ENCODE measurements at regions not wholly inside any gene's neighbourhood (a gene's known extent, or its start where the extent isn't known, plus 50 kb on each side); places are given as distances from the start of the nearest gene placed in this dataset.

GRCh38 chr12:66879409-66879808, 200.5 kb upstream of the GRIP1 start:
- Mint-ChIP-seq H3K4me3 (no peak overlapping the region), H3K27me3 (ENCODE audit: low read depth) (no peaks in the 10 kb centered on the region), H3K9me3 (no peaks in the 10 kb centered on the region), H3K36me3 (no peaks in the 10 kb centered on the region), H3K27ac (no peak overlapping the region), H3K4me1 (peaks cover 50% of the 10 kb centered on the region)
- ChIA-PET CTCF (no interaction called here), POLR2A (no interaction called here)
- no peak for DNase-seq (ENCODE audit: low spot score)
- TF ChIP-seq JAZF1 (CRISPR knock-in tag; IDR thresholded peaks at IDR 0.05) (no peak), ZNF425 (CRISPR knock-in tag; conservative IDR thresholded peaks at IDR 0.05) (no peak), FOXP4 (CRISPR knock-in tag; IDR thresholded peaks at IDR 0.05) (no peak), ZBTB21 (CRISPR knock-in tag; IDR thresholded peaks at IDR 0.05; ENCODE audit: borderline replicate concordance) (no peak), E2F1 (CRISPR knock-in tag; IDR thresholded peaks at IDR 0.05) (no peak), RORB (CRISPR knock-in tag; IDR thresholded peaks at IDR 0.05) (no peak), PREB (CRISPR knock-in tag; IDR thresholded peaks at IDR 0.05; ENCODE audit: borderline replicate concordance) (no peak), SOX15 (CRISPR knock-in tag; IDR thresholded peaks at IDR 0.05) (no peak), TEAD4 (CRISPR knock-in tag; IDR thresholded peaks at IDR 0.05) (no peak)
- ATAC-seq, result no peak

- H3K27ac Mint-ChIP-seq, result no peak overlapping the region
These were observed 202.5 kb upstream of the GRIP1 start for GRCh38 chr12:66881386-66881785.

GRCh38 chr12:66884091-66884490, 205.2 kb upstream of the GRIP1 start:
- H3K27me3 Mint-ChIP-seq (ENCODE audit: low read depth), result no peaks in the 10 kb centered on the region
- H3K27ac Mint-ChIP-seq, result no peak overlapping the region
- ChIA-PET CTCF (no interaction called here), POLR2A (no interaction called here)
- DNase-seq (ENCODE audit: low spot score) (no peak), ATAC-seq (no peak)
- H3K9me3 Mint-ChIP-seq, result no peaks in the 10 kb centered on the region
- no peak overlapping the region for H3K4me3 Mint-ChIP-seq
- peaks cover 37% of the 10 kb centered on the region for H3K4me1 Mint-ChIP-seq
- H3K36me3 Mint-ChIP-seq, result no peaks in the 10 kb centered on the region
- TF ChIP-seq MLX (CRISPR knock-in tag; IDR thresholded peaks at IDR 0.05) (no peak), E2F4 (CRISPR knock-in tag; IDR thresholded peaks at IDR 0.05; ENCODE audit: borderline replicate concordance, low read depth) (no peak), ZMAT4 (CRISPR knock-in tag; IDR thresholded peaks at IDR 0.05) (no peak), ZNF423 (CRISPR knock-in tag; IDR thresholded peaks at IDR 0.05) (no peak), CTCF (IDR thresholded peaks at IDR 0.05) (no peak), NFATC4 (CRISPR knock-in tag; IDR thresholded peaks at IDR 0.05) (no peak), ZNF425 (CRISPR knock-in tag; conservative IDR thresholded peaks at IDR 0.05) (no peak)

More at GRCh38 chr12:66881386-66881785, 202.5 kb upstream of the GRIP1 start:
- Mint-ChIP-seq H3K9me3 (no peaks in the 10 kb centered on the region), H3K36me3 (no peaks in the 10 kb centered on the region), H3K27me3 (ENCODE audit: low read depth) (no peaks in the 10 kb centered on the region), H3K4me3 (no peak overlapping the region), H3K4me1 (peaks cover 58% of the 10 kb centered on the region)
- ChIA-PET POLR2A (no interaction called here), CTCF (interaction anchor here (0.5 kb wide), 1 partner anchor 1300 kb away, joined by 3 read pairs; no protein-coding TSS in a partner anchor)
- TF ChIP-seq SOX15 (CRISPR knock-in tag; IDR thresholded peaks at IDR 0.05) (no peak), ETV6 (CRISPR knock-in tag; IDR thresholded peaks at IDR 0.05) (no peak), RELA (CRISPR knock-in tag; IDR thresholded peaks at IDR 0.05; ENCODE audit: borderline replicate concordance) (no peak), HMGA2 (CRISPR knock-in tag; IDR thresholded peaks at IDR 0.05) (no peak)
- no peak for DNase-seq (ENCODE audit: low spot score)
- ATAC-seq, result no peak
